Neural progenitor cell (in vitro differentiated cells): ENCODE measurements at regions not wholly inside any gene's neighbourhood (a gene's known extent, or its start where the extent isn't known, plus 50 kb on each side); places are given as distances from the start of the nearest gene placed in this dataset.

Experiments used
- DNase-seq: peaks from one replicate; pipeline ENCODE4 v3.0.0-alpha.2; 2016; ENCODE audit warnings: low spot score
- H2AFZ ChIP-seq: fragments of 200-600 bp; sonication (generic); replicated peaks from 2 replicates; pipeline ENCODE4 v1.6.1; 2016; ENCODE audit warnings: antibody characterized with exemption
- H3F3A ChIP-seq: fragments of 200-600 bp; sonication (generic); 2 replicates; pipeline ENCODE4 v1.6.1; 2016; ENCODE audit warnings: antibody characterized with exemption, low read depth
- H3K27ac ChIP-seq: fragments of 200-600 bp; sonication (generic); 2 replicates; pipeline ENCODE4 v1.5.1; 2016; ENCODE audit warnings: mild to moderate bottlenecking
- H3K27me3 ChIP-seq: fragments of 200-600 bp; sonication (generic); 2 replicates; pipeline ENCODE4 v1.6.1; 2016; ENCODE audit warnings: mild to moderate bottlenecking, moderate library complexity
- H3K36me3 ChIP-seq: fragments of 200-600 bp; sonication (generic); 2 replicates; pipeline ENCODE4 v1.5.1; 2016
- H3K4me1 ChIP-seq: fragments of 200-600 bp; sonication (generic); 2 replicates; pipeline ENCODE4 v1.6.1; 2016; ENCODE audit warnings: mixed run types
- H3K4me2 ChIP-seq: fragments of 200-600 bp; sonication (generic); 2 replicates; pipeline ENCODE4 v1.6.1; 2016
- H3K4me3 ChIP-seq: fragments of 200-600 bp; sonication (generic); 2 replicates; pipeline ENCODE4 v1.5.1; 2016
- H3K79me2 ChIP-seq: fragments of 200-600 bp; sonication (generic); 2 replicates; pipeline ENCODE4 v1.6.1; 2016; ENCODE audit warnings: low read depth
- H3K9ac ChIP-seq: fragments of 200-600 bp; sonication (generic); 2 replicates; pipeline ENCODE4 v1.6.1; 2016
- H3K9me3 ChIP-seq: fragments of 200-600 bp; sonication (generic); 2 replicates; pipeline ENCODE4 v1.5.1; 2016; ENCODE audit warnings: low read depth
- H4K20me1 ChIP-seq: fragments of 200-600 bp; sonication (generic); 2 replicates; pipeline ENCODE4 v1.6.1; 2016; ENCODE audit warnings: low read depth
- H3K27ac Mint-ChIP-seq: 3 replicates; pipeline ENCODE4 v1.8.0; 2021; ENCODE audit warnings: mixed read lengths
- H3K27me3 Mint-ChIP-seq: 2 replicates; pipeline ENCODE4 v1.8.0; 2022; ENCODE audit warnings: low read depth, mild to moderate bottlenecking, inconsistent platforms, moderate library complexity, mixed read lengths; ENCODE audit not compliant: insufficient read depth
- H3K36me3 Mint-ChIP-seq: 3 replicates; pipeline ENCODE4 v1.8.0; 2021; ENCODE audit warnings: mixed read lengths
- H3K4me1 Mint-ChIP-seq: 3 replicates; pipeline ENCODE4 v1.8.0; 2021; ENCODE audit warnings: mixed read lengths
- H3K4me3 Mint-ChIP-seq: 3 replicates; pipeline ENCODE4 v1.8.0; 2021; ENCODE audit warnings: mild to moderate bottlenecking, moderate library complexity, mixed read lengths
- H3K9me3 Mint-ChIP-seq: 3 replicates; pipeline ENCODE4 v1.8.0; 2020; ENCODE audit warnings: mixed read lengths
- CTCF ChIP-seq: fragments of 200-600 bp; sonication (generic); IDR thresholded peaks from 2 replicates; pipeline ENCODE4 v1.5.1; 2017; ENCODE audit warnings: antibody characterized with exemption, mild to moderate bottlenecking
- EZH2 ChIP-seq: fragments of 200-600 bp; sonication (generic); IDR thresholded peaks from 2 replicates; pipeline ENCODE4 v1.6.1; 2017; ENCODE audit warnings: antibody characterized with exemption, mild to moderate bottlenecking, moderate library complexity
- EZH2phosphoT487 ChIP-seq: fragments of 200-600 bp; sonication (generic); IDR thresholded peaks from 2 replicates; pipeline ENCODE4 v1.6.1; 2017; ENCODE audit warnings: antibody characterized with exemption

GRCh38 chr11:32325725-32326124 is 109.6 kb downstream of the WT1 start:
- peaks cover 1% of the 10 kb centered on the region for H3K27me3 Mint-ChIP-seq
- H2AFZ ChIP-seq, result no peak overlapping the region

GRCh38 chr11:32326522-32326921 is 108.8 kb downstream of the WT1 start:
- H3K9ac ChIP-seq, result no peak overlapping the region
- no peak overlapping the region for H3K27ac ChIP-seq
- H3K79me2 ChIP-seq, result no peaks in the 10 kb centered on the region
- H3K4me3 ChIP-seq, result no peak overlapping the region
- H4K20me1 ChIP-seq, result no peaks in the 10 kb centered on the region
- Mint-ChIP-seq H3K27me3 (peaks cover 2% of the 10 kb centered on the region), H3K9me3 (no peaks in the 10 kb centered on the region), H3K27ac (no peak overlapping the region), H3K4me1 (peaks cover 14% of the 10 kb centered on the region), H3K36me3 (no peaks in the 10 kb centered on the region), H3K4me3 (no peak overlapping the region)
- no peak overlapping the region for H2AFZ ChIP-seq
- no peak for TF ChIP-seq CTCF
- TF ChIP-seq EZH2phosphoT487, result no peak
- no peak for TF ChIP-seq EZH2
- H3K4me2 ChIP-seq, result no peak overlapping the region
- H3K4me1 ChIP-seq, result no peaks in the 10 kb centered on the region
- peaks cover 16% of the 10 kb centered on the region for H3K27me3 ChIP-seq
- H3K36me3 ChIP-seq, result no peaks in the 10 kb centered on the region
- no peak for DNase-seq
- no peaks in the 10 kb centered on the region for H3K9me3 ChIP-seq
- no peaks in the 10 kb centered on the region for H3F3A ChIP-seq

More at GRCh38 chr11:32325725-32326124, 109.6 kb downstream of the WT1 start:
- H3K4me3 Mint-ChIP-seq, result no peak overlapping the region
- H3K9ac ChIP-seq, result no peak overlapping the region
- no peaks in the 10 kb centered on the region for H3F3A ChIP-seq
- H3K9me3 Mint-ChIP-seq, result no peaks in the 10 kb centered on the region
- no peak overlapping the region for H3K27ac Mint-ChIP-seq
- no peaks in the 10 kb centered on the region for H4K20me1 ChIP-seq
- no peaks in the 10 kb centered on the region for H3K4me1 ChIP-seq
- no peaks in the 10 kb centered on the region for H3K36me3 Mint-ChIP-seq
- no peaks in the 10 kb centered on the region for H3K9me3 ChIP-seq
- H3K36me3 ChIP-seq, result no peaks in the 10 kb centered on the region
- H3K27me3 ChIP-seq, result peaks cover 8% of the 10 kb centered on the region
- H3K4me1 Mint-ChIP-seq, result peaks cover 8% of the 10 kb centered on the region
- TF ChIP-seq EZH2 (no peak), EZH2phosphoT487 (no peak), CTCF (no peak)
- H3K4me3 ChIP-seq, result no peak overlapping the region
- no peak overlapping the region for H3K4me2 ChIP-seq
- no peaks in the 10 kb centered on the region for H3K79me2 ChIP-seq
- DNase-seq, result no peak
- no peak overlapping the region for H3K27ac ChIP-seq

- H3K36me3 ChIP-seq, result no peaks in the 10 kb centered on the region
- no peak overlapping the region for H3K9ac ChIP-seq
- H3K27ac ChIP-seq, result no peak overlapping the region
- H3K27ac Mint-ChIP-seq, result no peak overlapping the region
- H3K4me1 ChIP-seq, result peaks cover 9% of the 10 kb centered on the region
- no peak overlapping the region for H2AFZ ChIP-seq
- peaks cover 13% of the 10 kb centered on the region for H3K27me3 Mint-ChIP-seq
- no peaks in the 10 kb centered on the region for H3K79me2 ChIP-seq
- H3K36me3 Mint-ChIP-seq, result no peaks in the 10 kb centered on the region
- H3K4me3 Mint-ChIP-seq, result no peak overlapping the region
- no peaks in the 10 kb centered on the region for H3K9me3 Mint-ChIP-seq
- peaks cover under 1% of the 10 kb centered on the region for H3F3A ChIP-seq
- TF ChIP-seq CTCF, result no peak
- TF ChIP-seq EZH2, result no peak
- TF ChIP-seq EZH2phosphoT487, result no peak
- peaks cover 34% of the 10 kb centered on the region for H3K27me3 ChIP-seq
- H3K4me3 ChIP-seq, result no peak overlapping the region
- H3K9me3 ChIP-seq, result no peaks in the 10 kb centered on the region
- peaks cover 25% of the 10 kb centered on the region for H3K4me1 Mint-ChIP-seq
- H3K4me2 ChIP-seq, result no peak overlapping the region
- DNase-seq, result no peak
- no peaks in the 10 kb centered on the region for H4K20me1 ChIP-seq
Observed at GRCh38 chr11:32328392-32328791, 106.9 kb downstream of the WT1 start.

- Mint-ChIP-seq H3K27ac (no peak overlapping the region), H3K9me3 (no peaks in the 10 kb centered on the region)
Observed at GRCh38 chr11:32331098-32331497, 104.2 kb downstream of the WT1 start.

More at GRCh38 chr11:32331098-32331497, 104.2 kb downstream of the WT1 start:
- no peak for DNase-seq
- Mint-ChIP-seq H3K27me3 (peaks cover 19% of the 10 kb centered on the region), H3K4me1 (peaks cover 32% of the 10 kb centered on the region), H3K36me3 (no peaks in the 10 kb centered on the region), H3K4me3 (no peak overlapping the region)
- peaks cover 14% of the 10 kb centered on the region for H3F3A ChIP-seq
- H3K36me3 ChIP-seq, result no peaks in the 10 kb centered on the region
- H2AFZ ChIP-seq, result no peak overlapping the region
- H3K4me1 ChIP-seq, result peaks cover 12% of the 10 kb centered on the region
- no peak overlapping the region for H3K4me3 ChIP-seq
- H3K4me2 ChIP-seq, result no peak overlapping the region
- TF ChIP-seq EZH2phosphoT487 (no peak), EZH2 (no peak), CTCF (no peak)
- H4K20me1 ChIP-seq, result no peaks in the 10 kb centered on the region
- H3K27ac ChIP-seq, result no peak overlapping the region
- no peak overlapping the region for H3K9ac ChIP-seq
- no peaks in the 10 kb centered on the region for H3K9me3 ChIP-seq
- no peaks in the 10 kb centered on the region for H3K79me2 ChIP-seq
- peaks cover 55% of the 10 kb centered on the region for H3K27me3 ChIP-seq
